IMR-90 (cell line): ENCODE measurements at regions not wholly inside any gene's neighbourhood (a gene's known extent, or its start where the extent isn't known, plus 50 kb on each side); places are given as distances from the start of the nearest gene placed in this dataset.
"Not testable (repeated sequence)": the region's sequence is repeated elsewhere in the genome, so short reads cannot be mapped to it uniquely, and the experiment has no call there.

Experiments used
- ATAC-seq: fragments of 200-7000 bp; cut with Tn5 transposase; 2 replicates; pipeline ENCODE4 v1.9.1; 2020; ENCODE audit warnings: low read depth, mild to moderate bottlenecking, moderate library complexity
- BruUV-seq: library from RNA; stranded (reverse); fragments of 400-500 nt; replicated peaks from 2 replicates; lab custom pipeline; 2021; lab: Mats Ljungman, UMichigan
- CTCF ChIA-PET: fragments of 300-600 bp; formaldehyde crosslinking; extraction: SDS; loops from one replicate; lab custom pipeline; 2021; ENCODE audit warnings: antibody characterized with exemption; lab: Yijun Ruan, JAX
- POLR2A ChIA-PET: fragments of 300-600 bp; sonication (Branson Sonifier 250); formaldehyde crosslinking; loops from one replicate; lab custom pipeline; 2022; ENCODE audit warnings: antibody characterized with exemption; ENCODE audit not compliant: unreplicated experiment; lab: Charles Lee
- DNase-seq: peaks from one replicate; pipeline ENCODE4 v3.0.0; 2013
- H2AFZ ChIP-seq: replicated peaks from 2 replicates; pipeline ENCODE3; 2013; ENCODE audit warnings: low read length, mild to moderate bottlenecking; ENCODE audit not compliant: poor library complexity
- H2AK5ac ChIP-seq: 2 replicates; pipeline ENCODE4 v1.6.1; 2013; ENCODE audit warnings: low read depth, low read length, inconsistent platforms
- H2AK9ac ChIP-seq: replicated peaks from 2 replicates; pipeline ENCODE3; 2013; ENCODE audit warnings: mild to moderate bottlenecking, low read depth, low read length, moderate library complexity; ENCODE audit not compliant: poor library complexity
- H2BK120ac ChIP-seq: 2 replicates; pipeline ENCODE4 v1.6.1; 2013; ENCODE audit warnings: low read depth, low read length, inconsistent platforms
- H2BK15ac ChIP-seq: 3 replicates; pipeline ENCODE4 v1.6.1; 2013; ENCODE audit warnings: low read depth, low read length, inconsistent platforms
- H2BK20ac ChIP-seq: 2 replicates; pipeline ENCODE4 v1.6.1; 2013; ENCODE audit warnings: low read depth, mild to moderate bottlenecking, inconsistent platforms, low read length, moderate library complexity
- H2BK5ac ChIP-seq: 2 replicates; pipeline ENCODE4 v1.6.1; 2013; ENCODE audit warnings: mild to moderate bottlenecking, low read depth, low read length, inconsistent platforms; ENCODE audit not compliant: poor library complexity, severe bottlenecking
- H3K14ac ChIP-seq: replicated peaks from 2 replicates; pipeline ENCODE4 v1.6.1; 2013; ENCODE audit warnings: low read depth, low read length, inconsistent platforms
- H3K18ac ChIP-seq: 2 replicates; pipeline ENCODE4 v1.6.1; 2013; ENCODE audit warnings: low read depth, low read length, control low read depth
- H3K23ac ChIP-seq: 2 replicates; pipeline ENCODE4 v1.6.1; 2013; ENCODE audit warnings: low read depth, low read length, inconsistent platforms
- H3K27ac ChIP-seq: 2 replicates; pipeline ENCODE4 v1.5.1; 2013; ENCODE audit warnings: mild to moderate bottlenecking, control low read depth, low read length; ENCODE audit not compliant: insufficient read depth
- H3K27me3 ChIP-seq: 2 replicates; pipeline ENCODE4 v1.6.1; 2013; ENCODE audit warnings: low read length; ENCODE audit not compliant: control insufficient read depth, insufficient read depth
- H3K36me3 ChIP-seq: 2 replicates; pipeline ENCODE4 v1.6.1; 2013; ENCODE audit warnings: low read length, mixed read lengths; ENCODE audit not compliant: control insufficient read depth, insufficient read depth
- H3K4ac ChIP-seq: 2 replicates; pipeline ENCODE4 v1.6.1; 2013; ENCODE audit warnings: low read depth, low read length, inconsistent platforms
- H3K4me1 ChIP-seq: 2 replicates; pipeline ENCODE4 v1.6.1; 2013; ENCODE audit warnings: low read length, mixed read lengths; ENCODE audit not compliant: control insufficient read depth, insufficient read depth
- H3K4me2 ChIP-seq: 2 replicates; pipeline ENCODE4 v1.6.1; 2013; ENCODE audit warnings: low read depth, mild to moderate bottlenecking, control low read depth, low read length, moderate library complexity
- H3K4me3 ChIP-seq: 2 replicates; pipeline ENCODE4 v1.5.1; 2013; ENCODE audit warnings: low read depth, mild to moderate bottlenecking, control low read depth, low read length, moderate library complexity; ENCODE audit not compliant: insufficient read depth
- H3K56ac ChIP-seq: 2 replicates; pipeline ENCODE4 v1.6.1; 2013; ENCODE audit warnings: low read length, inconsistent platforms; ENCODE audit not compliant: insufficient read depth; ENCODE audit errors: extremely low read depth
- H3K79me1 ChIP-seq, 2 experiments: 2 replicates each; pipeline ENCODE4 v1.6.1; 2013; ENCODE audit warnings: low read length in 2 of 2, inconsistent platforms in 1 of 2, low read depth in 1 of 2
- H3K9ac ChIP-seq: 2 replicates; pipeline ENCODE4 v1.6.1; 2013; ENCODE audit warnings: low read depth, low read length, control low read depth
- H3K9me1 ChIP-seq: 2 replicates; pipeline ENCODE4 v1.6.1; 2013; ENCODE audit warnings: low read length, inconsistent platforms; ENCODE audit not compliant: insufficient read depth
- H3K9me3 ChIP-seq: 2 replicates; pipeline ENCODE4 v1.6.1; 2013; ENCODE audit warnings: low read length; ENCODE audit not compliant: control insufficient read depth, insufficient read depth
- H4K20me1 ChIP-seq: 2 replicates; pipeline ENCODE4 v1.6.1; 2013; ENCODE audit warnings: low read length, inconsistent platforms; ENCODE audit not compliant: insufficient read depth
- H4K5ac ChIP-seq: 2 replicates; pipeline ENCODE4 v1.6.1; 2013; ENCODE audit warnings: mild to moderate bottlenecking, low read depth, low read length, control low read depth
- H4K8ac ChIP-seq, 2 experiments: 2 replicates each; pipeline ENCODE4 v1.6.1; 2013; ENCODE audit warnings: low read depth in 2 of 2, low read length in 2 of 2, control low read depth in 1 of 2, inconsistent platforms in 1 of 2
- H4K91ac ChIP-seq: 2 replicates; pipeline ENCODE4 v1.6.1; 2013; ENCODE audit warnings: low read depth, low read length, inconsistent platforms; ENCODE audit not compliant: insufficient read depth
- WGBS, 2 experiments: methylation state at CpG; one replicate each; pipeline versions ENCODE4 v1.1.5 to v1.1.7; 2013; ENCODE audit warnings: missing lambda C conversion rate in 2 of 2; ENCODE audit not compliant: insufficient read length in 1 of 2; ENCODE audit errors: extremely low coverage in 2 of 2; 5-methylcytosine and 5-hydroxymethylcytosine counted together
- dilution Hi-C: fragments of 300-500 bp; cut with HindIII; formaldehyde crosslinking; loops from one replicate; pipeline ENCODE4 v1.14.3; 2018; ENCODE audit warnings: low sequenced_read_pairs; ENCODE audit not compliant: unreplicated experiment
- in situ Hi-C: fragments of 300-500 bp; cut with MboI; formaldehyde crosslinking; loops from 3 replicates; pipeline ENCODE4 v1.14.3; 2019; ENCODE audit warnings: low sequenced_read_pairs, inconsistent platforms, mixed read lengths
- intact Hi-C: fragments of 100-400 bp; cut with micrococcal nuclease; formaldehyde crosslinking; loops from 2 replicates; pipeline ENCODE4 v1.10.0; 2022

GRCh38 chr13:24934024-24934385 is 161.9 kb upstream of the PABPC3 start:
- CTCF ChIA-PET, H3K9ac ChIP-seq, H2AK9ac ChIP-seq, in situ Hi-C loops, H2BK20ac ChIP-seq, H3K4me2 ChIP-seq, H4K20me1 ChIP-seq, H3K56ac ChIP-seq, H3K14ac ChIP-seq, BruUV-seq, H4K5ac ChIP-seq, H3K23ac ChIP-seq, H4K8ac ChIP-seq, H3K4ac ChIP-seq, H2BK5ac ChIP-seq, POLR2A ChIA-PET, DNase-seq, dilution Hi-C loops, H3K4me3 ChIP-seq, H2BK15ac ChIP-seq, ATAC-seq, H3K9me3 ChIP-seq, H3K79me1 ChIP-seq, H3K9me1 ChIP-seq, H3K18ac ChIP-seq, H2AK5ac ChIP-seq, H3K27ac ChIP-seq, H4K91ac ChIP-seq, H2AFZ ChIP-seq, H3K4me1 ChIP-seq, H2BK120ac ChIP-seq, H3K36me3 ChIP-seq: not testable (repeated sequence)
- WGBS, 2 experiments, result 83% methylated on average over 1 of the region's 4 CpGs; no CpG with 5 or more reads in 1 of the 2 experiments
- intact Hi-C loops, result loop anchor here (10.0 kb wide), 1 partner anchor 179 kb away; no protein-coding TSS in a partner anchor
- H3K27me3 ChIP-seq, result peaks cover 28% of the 10 kb centered on the region
